ENCODE measurements at regions not wholly inside any gene's neighbourhood (a gene's known extent, or its start where the extent isn't known, plus 50 kb on each side); places are given as distances from the start of the nearest gene placed in this dataset.
A peak's percentile ranks its signal among the peaks of the same experiment; 100 is the strongest.

- Histone ChIP-seq H3K36me3 (ENCODE audit: control insufficient read depth, insufficient read depth, low read length) (no peaks in the 10 kb centered on the region), H3K27ac (ENCODE audit: extremely low read depth, low read depth, low read length) (no peak overlapping the region), H3K9me3 (replicated peaks; ENCODE audit: control insufficient read depth, insufficient read depth, low read depth, low read length) (no peaks in the 10 kb centered on the region), H2AFZ (ENCODE audit: low read depth, low read length) (0 out of 2 replicates have a peak overlapping the region, but pooled peaks have one; percentile 54), H3K9ac (ENCODE audit: insufficient read depth in 1 of 2, low read depth in 2 of 2, low read length in 2 of 2) (peak overlapping the region in 1 of 2 experiments; percentile 82; a peak in 2 of 4 replicates), H3K9me1 (ENCODE audit: control insufficient read depth, insufficient read depth, low read length) (no peaks in the 10 kb centered on the region), H3K4me1 (replicated peaks in 1 of 2; ENCODE audit: control insufficient read depth in 2 of 2, insufficient read depth in 2 of 2, low read length in 2 of 2) (peaks cover 0 to 7% of the 10 kb centered on the region in 2 experiments; a peak in 1 of 5 replicates), H4K20me1 (replicated peaks; ENCODE audit: control insufficient read depth, insufficient read depth, low read length) (no peaks in the 10 kb centered on the region), H3K79me2 (ENCODE audit: control insufficient read depth, insufficient read depth, low read length) (no peaks in the 10 kb centered on the region), H3K27me3 (ENCODE audit: control insufficient read depth in 2 of 2, insufficient read depth in 2 of 2, low read length in 2 of 2) (peaks cover 0 to 7% of the 10 kb centered on the region in 2 experiments; a peak in 1 of 5 replicates), H3K4me2 (ENCODE audit: insufficient read depth, low read length) (peak overlapping the region; percentile 45), H3K4me3 (0 out of 2 replicates have a peak overlapping the region, but pooled peaks have one; percentile 14)
- FAIRE-seq = peak; percentile 74
- peak; percentile 17 to 47 (median 31) for DNase-seq (ENCODE audit: extremely low read depth in 1 of 4, low spot score in 3 of 4)
- TF ChIP-seq TEAD1 (CRISPR knock-in tag; IDR thresholded peaks at IDR 0.05) = no peak
- TF ChIP-seq EGR1 (conservative IDR thresholded peaks at IDR 0.05) = peak; percentile 82
- TF ChIP-seq MLX (CRISPR knock-in tag; conservative IDR thresholded peaks at IDR 0.05) = no peak
- TF ChIP-seq PHF21A (IDR thresholded peaks at IDR 0.05; ENCODE audit: borderline replicate concordance, low read depth) = no peak
- TF ChIP-seq RREB1 (CRISPR knock-in tag; IDR thresholded peaks at IDR 0.05) = no peak
- no peak for TF ChIP-seq ZNF133 (CRISPR knock-in tag; IDR thresholded peaks at IDR 0.05)
- TF ChIP-seq HNRNPLL (IDR thresholded peaks at IDR 0.05; ENCODE audit: low read depth, low read length, poor library complexity, severe bottlenecking) = peak; percentile 77
- peak; percentile 44; the same call in 1 of the 2 replicates for TF ChIP-seq VEZF1 (CRISPR knock-in tag; IDR thresholded peaks at IDR 0.05)
- WGBS (ENCODE audit: insufficient coverage, low coverage, missing lambda C conversion rate) = under 1% methylated on average over 24 of the region's 29 CpGs
- ATAC-seq = peak; percentile 93
- ChIA-PET CTCF (ENCODE audit: low intra/inter-chr PET ratio) (no interaction called here), POLR2A (no interaction called here)
- in situ Hi-C loops (cut with MboI) (no loop called here), intact Hi-C loops (cut with micrococcal nuclease) (no loop called here)
- BruUV-seq (replicated peaks) = no TSS peak
Observed at GRCh38 chr7:42493436-42494198, 256.6 kb upstream of the GLI3 start.

All from K562 (cell line).